ENCODE measurements at regions not wholly inside any gene's neighbourhood (a gene's known extent, or its start where the extent isn't known, plus 50 kb on each side); places are given as distances from the start of the nearest gene placed in this dataset.

DNA sequence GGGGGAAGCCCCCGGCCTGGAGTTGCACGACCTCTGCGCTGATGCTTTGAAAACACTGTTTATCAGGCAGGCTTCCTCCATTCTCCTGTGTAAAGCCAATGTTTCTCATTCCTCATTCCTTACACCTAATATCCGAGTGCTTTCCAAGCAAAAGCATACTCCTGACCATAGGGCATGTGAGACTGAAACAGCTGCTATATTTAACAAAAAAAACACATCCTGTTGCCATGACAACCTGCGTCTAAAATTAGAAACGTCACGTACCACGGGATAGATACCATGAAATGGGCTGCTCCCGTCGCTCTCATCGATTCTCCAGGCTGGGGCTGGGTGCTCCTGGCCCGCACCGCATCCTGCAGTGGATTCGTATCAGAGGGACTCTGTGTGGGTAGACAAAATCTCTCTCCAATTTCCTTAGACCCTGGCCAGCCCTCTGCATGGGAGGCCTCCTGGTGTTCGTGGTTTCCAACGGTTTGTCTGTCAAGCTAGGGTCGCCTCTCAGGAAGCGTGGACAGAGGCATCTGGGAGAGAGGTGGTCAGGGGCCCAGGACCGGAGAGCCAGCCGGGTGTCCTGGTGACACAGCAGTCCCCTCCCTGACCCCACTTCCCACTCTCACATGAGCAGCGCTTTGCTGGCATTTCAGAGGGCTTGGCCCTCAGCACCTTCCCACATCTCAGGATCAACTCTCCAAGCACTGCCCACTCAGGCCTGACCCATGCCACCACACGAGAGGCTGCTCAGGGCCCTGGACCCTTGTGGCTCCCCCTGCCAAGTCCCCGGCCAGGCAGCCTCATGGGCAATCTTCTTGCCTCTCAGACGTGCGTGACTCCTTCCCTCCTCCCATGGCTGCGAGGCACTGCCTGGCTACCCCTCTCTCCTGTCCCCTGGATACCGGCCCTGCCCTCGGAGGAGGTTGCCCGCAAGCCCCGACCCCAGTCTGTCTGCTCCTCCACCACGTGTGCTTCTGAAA lies 268.1 kb downstream of the NDUFA10 start:
- no peak for DNase-seq

DNA sequence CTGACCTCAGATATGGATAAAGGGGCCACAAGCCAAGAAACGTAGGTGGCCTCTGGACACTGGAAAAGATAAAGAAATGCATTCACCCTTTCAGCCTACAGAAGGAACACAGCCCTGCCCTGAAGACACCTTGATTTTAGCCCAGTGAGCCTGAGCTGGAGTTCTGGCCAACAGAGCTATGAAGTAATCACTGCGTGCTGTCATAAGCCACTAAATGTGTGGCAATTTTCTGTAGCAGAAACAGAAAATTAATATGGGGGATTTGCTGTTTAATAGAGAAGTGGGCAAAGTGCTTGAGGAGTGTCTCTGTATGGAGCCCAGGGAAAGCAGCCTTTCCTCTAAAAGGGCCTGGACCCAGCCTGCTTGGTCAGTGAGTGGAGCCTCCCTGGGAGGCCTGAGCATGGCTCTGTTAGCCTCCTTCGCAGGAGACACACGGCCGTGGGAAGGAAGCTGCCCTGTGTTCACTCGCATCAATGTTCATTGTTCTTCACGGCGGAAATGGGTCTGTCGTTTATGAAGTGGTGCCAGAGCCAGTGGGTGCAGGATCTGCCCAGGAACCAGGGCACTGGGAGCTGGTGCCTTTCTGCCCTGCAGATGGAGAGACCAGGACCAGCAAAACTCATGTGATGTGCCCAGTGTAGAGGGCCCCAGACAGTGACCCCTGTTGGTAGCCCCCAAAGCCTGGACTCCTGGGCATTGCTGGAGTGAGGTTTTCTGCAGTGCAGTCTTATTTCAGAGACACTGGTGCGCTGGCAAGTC lies 268.9 kb downstream of the NDUFA10 start:
- no peak for DNase-seq

DNA sequence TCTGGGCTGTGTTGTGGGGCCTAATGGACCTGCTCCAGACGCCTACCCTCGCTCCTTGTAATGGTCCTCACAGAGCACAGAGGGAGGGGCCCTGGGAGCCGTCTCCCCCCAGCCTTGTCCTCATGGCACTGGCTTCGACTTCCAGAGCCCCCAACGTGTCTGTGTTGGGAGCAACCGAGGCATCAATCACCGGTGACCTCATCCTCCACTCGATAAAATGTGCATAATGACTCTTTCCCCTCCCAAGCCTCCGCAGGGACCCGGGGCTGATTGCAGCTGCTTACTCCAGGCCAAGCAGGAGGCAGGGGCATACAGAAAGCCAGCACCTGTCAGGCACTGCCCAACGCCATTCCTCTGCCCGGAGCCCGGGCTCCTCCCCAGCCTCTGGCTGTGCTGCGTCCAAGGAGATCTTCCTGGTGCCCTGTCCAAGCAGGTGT lies 271.7 kb downstream of the NDUFA10 start:
- no peak for DNase-seq

DNA sequence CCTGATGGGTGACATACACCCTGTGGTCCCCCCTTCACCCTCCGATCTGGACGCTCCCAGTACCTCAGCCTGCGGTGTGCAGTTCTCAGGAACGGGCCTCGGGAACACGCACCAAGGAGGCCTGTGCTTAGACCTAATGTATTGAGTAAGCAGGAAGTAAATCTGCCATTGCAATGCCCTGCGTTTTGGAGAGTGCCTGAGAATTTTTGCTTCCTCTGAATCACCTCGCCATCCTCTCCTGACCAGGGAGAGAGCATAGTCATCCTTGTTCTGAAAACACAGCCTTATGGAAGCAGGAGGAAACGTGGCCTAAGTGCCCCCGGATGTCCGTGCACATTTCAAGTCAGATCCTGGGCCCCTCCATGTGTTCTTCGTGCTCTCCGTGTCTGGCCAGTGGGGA lies 272.2 kb downstream of the NDUFA10 start:
- no peak for DNase-seq

DNA sequence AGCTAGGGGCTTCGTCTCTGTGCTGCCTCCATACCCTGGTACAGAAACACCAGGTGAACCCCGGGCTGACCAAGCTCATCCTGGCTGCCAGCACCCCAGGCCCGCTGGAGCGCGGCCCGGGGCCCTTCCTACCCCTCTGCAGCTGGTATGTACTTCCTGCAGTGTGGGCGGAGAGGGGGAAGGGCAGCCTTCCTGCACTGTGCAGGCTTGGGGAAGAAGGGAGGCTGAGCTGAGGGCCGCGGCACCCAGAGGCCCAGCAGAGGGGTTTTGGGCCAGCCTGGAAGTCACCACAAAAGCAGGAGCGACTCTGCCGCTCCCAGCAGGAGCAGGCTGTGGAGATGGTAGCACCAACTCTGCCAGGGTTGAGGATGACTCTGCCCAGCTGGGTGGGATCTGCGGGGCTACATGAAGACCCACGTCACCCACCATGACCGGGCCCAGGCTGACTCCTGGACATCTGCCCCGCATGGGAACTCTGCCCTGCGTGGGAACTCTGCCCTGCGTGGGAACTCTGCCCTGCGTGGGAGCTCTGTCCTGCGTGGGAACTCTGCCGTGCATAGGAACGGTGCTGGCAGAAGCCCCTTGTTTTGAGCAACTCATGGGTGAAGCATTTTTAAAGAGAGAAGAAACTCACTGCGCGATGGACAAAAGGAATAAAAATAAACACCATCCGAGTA lies 273.3 kb downstream of the NDUFA10 start:
- DNase-seq: peak; percentile 19

DNA sequence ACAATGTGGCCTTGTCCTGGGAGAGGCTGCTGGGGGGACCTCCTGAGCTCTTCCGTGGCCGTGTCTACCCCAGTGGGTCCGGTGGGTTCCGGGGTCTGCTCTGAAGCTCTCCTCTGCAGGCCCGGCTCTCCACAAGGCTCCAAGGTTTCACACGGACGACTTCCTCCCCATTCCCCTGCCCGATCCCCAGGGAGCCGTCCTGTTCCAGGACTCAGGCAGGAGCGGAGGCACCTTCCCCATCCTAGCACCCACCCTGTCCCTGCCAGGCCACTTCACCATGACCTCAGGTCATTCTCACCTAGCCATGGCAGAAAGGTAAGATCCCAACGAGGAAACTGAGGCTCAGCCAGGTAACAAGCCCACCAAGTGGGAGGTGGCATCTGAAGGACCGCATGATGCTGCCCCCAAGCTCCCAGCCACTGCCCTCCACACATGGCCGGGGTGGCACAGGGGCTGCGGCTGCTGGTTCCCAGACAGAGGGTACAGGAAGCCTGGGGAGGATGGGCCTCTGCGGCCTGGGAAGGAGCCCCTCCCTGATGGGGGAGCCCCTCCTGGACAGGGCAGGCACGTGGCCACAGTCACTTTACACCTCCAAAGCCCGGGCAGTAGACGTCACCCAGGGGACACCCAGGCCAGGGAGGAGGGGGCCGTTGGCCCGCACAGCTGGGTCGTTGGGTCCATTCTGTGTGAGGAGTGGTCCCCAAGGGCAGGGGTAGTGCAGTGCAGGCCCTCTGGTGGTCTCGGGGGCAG lies 274.0 kb downstream of the NDUFA10 start:
- no peak for DNase-seq

DNA sequence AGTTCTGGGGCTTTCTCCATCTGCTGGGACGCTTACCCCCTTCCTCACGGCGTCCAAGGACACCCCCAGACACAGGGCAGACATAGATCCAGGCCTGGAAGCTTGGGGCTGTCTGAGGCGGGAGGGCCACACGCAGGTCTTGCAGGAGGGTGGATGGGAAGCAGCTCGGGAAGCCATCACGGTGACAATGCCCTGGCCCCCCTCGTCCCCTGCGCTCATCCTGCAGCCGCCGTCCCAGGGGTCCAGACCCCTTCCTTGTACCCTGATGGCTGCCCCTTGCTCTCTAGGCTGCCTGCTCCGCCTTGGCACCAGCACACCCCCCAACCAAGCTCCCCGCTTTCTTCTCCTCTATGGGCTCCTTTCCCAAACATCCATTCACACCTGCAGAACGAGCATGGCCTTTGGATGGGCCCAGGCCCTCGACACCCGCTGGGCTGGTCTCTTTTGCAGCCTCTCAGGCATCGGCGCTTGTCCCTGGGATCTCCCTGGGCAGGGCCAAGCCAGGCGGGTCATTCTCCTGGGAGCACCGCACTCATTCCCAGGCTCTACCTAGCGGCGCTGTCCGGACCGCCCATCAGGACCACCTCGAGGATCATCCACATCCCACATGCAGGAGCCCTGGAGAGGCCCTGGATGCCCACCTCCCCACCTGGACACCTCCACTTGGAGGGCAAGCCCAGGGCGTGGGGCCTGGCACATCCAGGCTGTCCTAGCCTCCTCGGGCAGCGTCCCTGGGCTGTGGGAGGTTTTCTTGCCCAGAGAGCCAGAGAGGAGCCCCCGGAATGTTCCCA lies 274.9 kb downstream of the NDUFA10 start:
- DNase-seq: no peak

DNA sequence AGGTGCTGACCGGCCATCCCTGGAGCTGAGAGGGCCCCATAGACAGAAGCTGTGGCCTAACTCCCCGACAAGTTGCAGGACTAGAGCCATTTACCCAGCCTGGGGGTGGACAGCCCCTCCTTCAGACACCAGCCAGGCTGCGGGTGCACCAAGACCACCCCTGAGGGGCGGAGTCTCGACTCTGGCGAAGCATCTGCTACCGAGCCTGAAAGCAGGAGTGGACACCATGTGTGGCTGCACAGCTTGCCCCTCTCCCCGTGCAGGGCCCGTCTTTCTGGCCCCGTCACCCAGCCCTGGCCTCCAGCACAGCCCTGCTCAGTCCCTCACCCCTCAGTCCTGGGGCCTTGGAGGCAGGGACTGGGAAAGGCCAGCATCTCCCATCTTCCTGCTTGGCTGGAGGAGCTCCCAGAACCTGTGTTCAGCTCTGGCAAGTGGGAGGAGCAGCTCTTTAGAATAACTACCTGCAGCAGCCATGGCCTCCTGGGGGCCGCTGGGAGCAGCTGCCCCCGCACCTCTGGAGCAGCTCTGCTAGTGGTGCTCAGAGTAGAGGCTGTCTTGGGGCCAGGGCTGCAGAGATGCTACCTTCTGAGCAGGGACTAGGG lies 275.8 kb downstream of the NDUFA10 start:
- no peak for DNase-seq

DNA sequence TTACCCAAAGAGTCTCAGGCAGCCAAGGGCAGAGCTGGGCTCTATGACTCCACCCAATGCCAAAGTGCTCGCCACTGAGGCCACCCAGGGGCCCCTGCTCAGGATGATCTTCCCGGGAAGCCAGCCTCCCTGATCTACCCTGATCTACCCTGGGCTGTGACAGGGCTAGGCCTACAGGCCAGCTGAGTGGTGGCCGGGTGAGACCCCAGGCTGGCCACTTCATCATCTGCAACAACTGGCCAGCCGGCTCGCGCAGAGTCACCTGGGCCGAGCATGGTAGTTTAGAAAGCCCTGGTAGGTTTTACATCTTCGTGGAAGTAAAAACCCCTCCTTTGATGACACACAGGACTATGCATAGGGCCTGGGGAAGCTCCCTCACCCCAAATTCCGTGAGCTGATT lies 276.3 kb downstream of the NDUFA10 start:
- DNase-seq: no peak

DNA sequence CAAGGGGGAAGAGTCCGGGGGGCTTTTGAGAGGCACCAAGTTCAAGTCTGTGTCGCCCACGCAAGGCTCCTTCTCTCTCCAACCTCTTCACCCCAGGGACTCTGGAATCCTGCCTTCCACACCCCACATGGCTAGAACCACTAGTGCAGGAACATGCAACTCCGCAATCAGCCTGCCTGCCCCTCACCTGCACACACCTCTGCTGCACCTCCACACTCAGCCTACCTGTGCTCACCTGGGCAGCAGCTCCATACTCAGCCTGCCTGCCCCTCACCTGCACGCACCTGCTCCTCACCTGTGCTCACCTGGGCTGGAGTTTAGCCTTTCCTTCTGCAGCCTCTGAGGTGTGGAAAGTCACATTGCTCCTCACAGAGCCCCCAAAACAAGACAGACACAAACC lies 277.4 kb downstream of the NDUFA10 start:
- no peak for DNase-seq

DNA sequence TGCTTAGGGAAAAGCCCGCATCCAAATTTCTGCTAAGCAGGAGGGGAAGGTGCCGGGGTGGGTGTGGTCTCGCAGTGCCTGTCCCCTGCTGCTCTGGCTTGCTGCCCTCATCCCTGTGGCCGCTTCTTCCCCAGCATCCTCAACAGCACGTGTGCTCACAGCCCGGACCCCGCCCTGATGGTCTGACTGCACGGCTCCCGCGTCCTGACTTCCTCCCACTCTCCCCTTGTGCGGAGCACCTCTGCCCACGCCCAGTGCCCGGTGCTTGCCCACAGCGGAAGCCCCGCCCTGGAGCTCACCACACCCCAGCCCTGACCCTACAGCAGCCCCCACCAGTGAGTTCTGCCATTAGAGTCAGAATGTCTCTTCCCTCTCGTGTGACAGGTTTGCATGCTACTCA lies 277.9 kb downstream of the NDUFA10 start:
- DNase-seq: no peak

DNA sequence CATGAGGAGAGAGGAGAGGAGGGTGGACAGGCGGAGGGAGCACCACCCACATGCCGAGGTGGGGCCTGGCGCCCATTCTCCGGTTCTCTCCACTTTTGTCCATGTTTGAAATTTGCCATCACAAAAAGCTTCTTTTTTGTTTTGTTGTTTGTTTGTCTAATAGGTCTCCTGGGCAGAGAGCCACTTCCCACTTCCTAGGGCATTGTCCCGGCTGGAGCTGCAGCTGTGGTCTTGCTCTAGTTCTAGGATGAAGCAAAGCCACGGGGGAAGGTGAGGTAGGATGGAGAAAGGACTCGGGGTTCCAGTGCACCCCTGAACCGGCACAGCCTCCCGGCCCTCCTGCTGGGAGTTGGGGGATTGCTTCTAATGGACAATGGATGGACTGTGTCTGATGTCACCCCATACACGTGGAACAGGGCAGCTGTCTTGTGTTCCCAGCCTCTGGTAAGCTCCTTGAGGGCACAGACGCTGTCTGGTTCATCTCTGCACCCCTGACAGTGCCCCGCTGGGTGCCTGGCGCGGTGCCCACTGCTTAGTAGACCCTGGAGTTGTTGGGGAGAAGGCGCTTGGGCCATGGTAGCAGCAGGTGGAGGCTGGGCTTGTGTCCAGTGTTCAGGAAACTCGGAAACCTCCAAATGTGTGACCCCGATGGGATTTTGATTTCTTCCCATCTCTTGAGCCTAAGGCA lies 278.4 kb downstream of the NDUFA10 start:
- no peak for DNase-seq

DNA sequence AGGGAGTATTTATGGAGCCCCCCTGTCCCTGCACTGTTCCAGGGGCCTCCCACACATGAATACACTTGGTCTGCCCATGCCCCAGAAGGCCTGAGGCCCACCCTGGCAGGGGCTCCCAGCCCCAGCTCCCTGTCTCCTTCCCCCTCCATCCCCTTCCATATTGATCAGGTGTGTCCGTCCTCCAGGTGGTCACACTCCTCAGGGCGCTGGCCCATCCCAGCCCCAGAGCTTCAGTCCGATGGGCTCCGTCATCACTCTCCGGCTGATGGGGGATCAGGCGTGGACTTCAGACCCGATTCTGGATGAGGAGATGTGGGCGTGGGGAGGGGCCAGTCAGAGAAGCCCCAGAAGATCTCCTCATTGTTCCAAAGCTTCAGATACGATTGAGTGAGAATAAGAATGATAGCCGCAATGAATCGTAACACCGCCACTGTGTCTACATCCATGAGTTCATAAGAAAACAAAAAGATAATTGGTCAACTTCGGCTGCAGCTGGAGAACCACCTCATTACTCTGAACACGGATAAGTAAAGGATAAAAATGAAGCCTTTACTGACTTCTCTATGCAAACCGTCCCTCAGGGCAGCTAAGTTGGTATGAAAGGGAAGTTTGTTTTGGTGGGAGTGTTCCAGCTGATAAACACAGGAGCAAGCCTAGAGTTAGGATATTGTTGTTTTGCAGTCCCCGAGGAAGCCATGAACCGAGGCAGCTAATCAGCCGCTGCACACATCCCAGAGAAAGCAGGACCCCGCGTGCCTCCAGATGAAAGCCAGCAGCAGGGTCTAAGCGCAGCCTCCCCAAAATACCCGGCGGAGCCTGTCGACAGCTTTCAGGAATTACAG lies 279.5 kb downstream of the NDUFA10 start:
- no peak for DNase-seq

DNA sequence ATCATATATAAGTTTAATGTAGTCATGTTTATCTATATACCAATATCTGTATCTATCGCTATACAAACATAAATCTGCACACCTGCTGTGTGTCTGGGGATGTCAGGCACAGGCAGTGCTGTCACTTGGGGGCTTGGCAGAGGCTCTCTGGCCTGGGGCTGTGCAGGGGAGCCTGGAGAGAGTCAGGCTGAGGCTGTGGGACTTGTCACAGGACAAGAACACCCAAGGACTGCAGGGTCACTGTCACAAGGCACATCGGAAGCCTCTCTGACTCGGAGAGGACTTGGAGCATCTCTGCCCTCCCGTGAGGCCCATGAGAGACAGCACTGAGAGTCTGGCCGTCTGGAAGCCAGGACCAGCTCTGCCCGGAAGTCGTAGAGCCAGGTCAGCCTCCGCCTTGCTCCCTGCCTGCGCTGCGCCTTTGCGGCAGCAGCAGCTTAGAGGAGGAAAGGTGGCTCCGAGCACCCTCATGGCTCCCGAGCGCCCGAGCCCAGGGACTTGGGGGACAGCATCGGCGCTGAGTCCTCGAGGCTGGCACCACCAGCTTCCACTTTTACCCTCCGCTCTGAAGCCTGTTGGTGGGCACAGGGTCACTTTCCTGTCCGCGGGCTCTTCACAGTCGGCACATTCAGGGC lies 280.3 kb downstream of the NDUFA10 start:
- no peak for DNase-seq

DNA sequence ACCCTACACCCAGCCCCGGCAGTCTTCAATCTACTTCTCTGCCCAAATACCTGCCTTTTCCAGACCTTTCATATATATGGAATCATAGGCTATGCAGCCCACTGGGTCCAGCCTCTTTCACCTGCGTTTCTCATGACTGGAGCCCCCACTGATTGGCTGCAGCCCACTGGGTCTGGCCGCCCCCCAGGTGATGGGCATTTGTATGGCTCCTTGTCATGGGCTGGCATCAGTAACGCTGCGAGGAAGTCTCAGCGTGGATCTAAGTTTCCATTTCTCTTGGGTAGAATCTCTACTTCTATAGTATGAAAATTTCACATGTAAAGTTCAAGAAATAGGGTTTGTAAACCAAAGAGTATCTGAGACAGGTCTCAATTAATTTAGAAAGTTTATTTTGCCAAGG lies 281.9 kb downstream of the NDUFA10 start:
- DNase-seq: no peak

DNA sequence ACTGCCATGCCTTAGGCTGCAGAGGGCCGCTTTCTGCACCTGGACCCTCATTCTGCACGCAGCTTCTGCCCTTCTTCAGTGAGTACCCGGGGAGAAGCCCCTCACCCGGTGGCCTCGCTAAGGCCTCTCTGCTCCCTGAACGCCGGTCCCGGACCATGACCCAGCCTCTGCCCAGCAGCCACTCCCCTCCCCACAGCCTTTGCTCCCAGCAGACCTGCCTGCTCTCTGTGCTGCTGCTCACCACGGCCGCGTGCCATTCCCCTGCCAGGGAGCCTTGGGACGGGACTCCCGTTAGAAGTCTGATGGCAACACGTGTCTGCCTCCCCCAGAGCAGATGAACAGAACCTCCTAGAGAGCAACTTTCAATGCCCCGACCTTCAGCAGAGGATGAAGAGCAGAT lies 282.8 kb downstream of the NDUFA10 start:
- no peak for DNase-seq

DNA sequence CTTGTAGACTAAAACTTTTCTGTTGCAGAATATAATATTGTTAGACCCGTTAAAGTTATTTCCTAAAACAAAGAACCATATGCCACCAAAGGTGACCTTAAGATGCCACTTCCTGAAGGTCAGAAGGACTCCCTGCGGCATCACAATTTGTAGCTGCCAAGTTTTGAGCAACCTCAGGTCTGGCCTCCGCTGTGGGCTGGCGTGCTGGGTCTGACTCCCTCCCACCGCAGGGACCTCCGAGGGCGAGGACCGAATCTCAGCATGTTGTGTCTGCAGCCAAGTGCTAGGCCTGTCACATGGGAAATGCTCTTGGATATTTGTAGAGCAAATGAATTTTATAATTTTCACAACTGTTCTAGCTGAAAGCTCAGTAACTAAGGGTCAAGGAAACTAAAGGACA lies 285.9 kb downstream of the NDUFA10 start:
- DNase-seq: no peak

DNA sequence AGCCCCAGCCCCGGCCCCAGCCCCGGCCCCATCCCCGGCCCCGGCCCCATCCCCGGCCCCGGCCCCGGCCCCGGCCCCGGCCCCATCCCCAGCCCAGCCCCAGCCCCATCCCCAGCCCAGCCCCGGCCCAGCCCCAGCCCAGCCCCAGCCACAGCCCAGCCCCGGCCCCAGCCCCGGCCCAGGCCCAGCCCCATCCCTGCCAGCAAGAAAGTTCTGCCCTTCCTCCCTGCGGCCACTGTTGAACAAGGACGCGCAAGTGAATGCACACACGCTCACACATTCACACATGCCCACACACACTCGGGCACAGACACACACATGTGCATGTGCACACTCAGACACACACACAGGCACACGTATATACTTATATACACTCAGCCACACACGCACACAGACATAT lies 287.0 kb downstream of the NDUFA10 start:
- no peak for DNase-seq

DNA sequence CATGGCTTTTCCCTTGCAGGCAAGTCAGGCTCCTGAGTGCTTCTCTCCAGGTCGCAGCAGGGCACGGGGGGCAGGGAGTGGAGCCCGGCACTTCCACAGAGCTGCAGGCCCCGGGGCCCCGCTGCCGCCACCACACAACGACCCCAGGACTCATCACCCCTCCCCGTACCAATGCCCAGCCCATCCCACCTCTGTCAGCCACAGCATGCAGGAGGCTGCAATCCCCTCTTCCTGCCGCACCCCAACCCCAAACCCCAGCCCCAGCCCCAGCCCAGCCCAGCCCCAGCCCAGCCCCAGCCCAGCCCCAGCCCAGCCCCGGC lies 288.0 kb downstream of the NDUFA10 start:
- DNase-seq: no peak

Data from CD4-positive, alpha-beta T cell treated with Interleukin-10 for 1 hour (primary cell).